HG03139 (cell line): ENCODE measurements at regions not wholly inside any gene's neighbourhood (a gene's known extent, or its start where the extent isn't known, plus 50 kb on each side); places are given as distances from the start of the nearest gene placed in this dataset.

ENCODE experiments used
- ATAC-seq: cut with Tn5 transposase; IDR thresholded peaks from one replicate; pipeline ENCODE4 v1.9.1; 2021; ENCODE audit not compliant: unreplicated experiment

DNA sequence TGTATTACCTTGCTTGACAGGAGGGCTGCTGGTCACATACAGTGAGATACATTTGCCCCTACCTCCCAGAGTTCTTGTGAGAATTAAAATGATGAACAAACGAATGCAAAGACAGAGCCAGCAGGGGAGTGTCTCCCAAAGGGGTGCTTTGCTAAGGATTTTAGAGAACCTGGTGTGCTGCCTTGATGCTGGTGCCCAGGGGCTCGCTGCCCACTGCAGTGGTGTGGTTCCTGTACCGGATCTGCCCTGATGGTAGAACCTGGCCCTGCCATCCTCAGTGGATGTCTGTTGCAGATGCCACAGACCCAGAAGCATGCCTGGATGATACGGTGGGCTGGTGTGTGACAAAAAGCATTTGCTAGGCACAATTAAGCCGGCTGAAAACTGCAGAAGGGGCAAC lies 414.8 kb upstream of the HS6ST1 start:
- no peak for ATAC-seq

DNA sequence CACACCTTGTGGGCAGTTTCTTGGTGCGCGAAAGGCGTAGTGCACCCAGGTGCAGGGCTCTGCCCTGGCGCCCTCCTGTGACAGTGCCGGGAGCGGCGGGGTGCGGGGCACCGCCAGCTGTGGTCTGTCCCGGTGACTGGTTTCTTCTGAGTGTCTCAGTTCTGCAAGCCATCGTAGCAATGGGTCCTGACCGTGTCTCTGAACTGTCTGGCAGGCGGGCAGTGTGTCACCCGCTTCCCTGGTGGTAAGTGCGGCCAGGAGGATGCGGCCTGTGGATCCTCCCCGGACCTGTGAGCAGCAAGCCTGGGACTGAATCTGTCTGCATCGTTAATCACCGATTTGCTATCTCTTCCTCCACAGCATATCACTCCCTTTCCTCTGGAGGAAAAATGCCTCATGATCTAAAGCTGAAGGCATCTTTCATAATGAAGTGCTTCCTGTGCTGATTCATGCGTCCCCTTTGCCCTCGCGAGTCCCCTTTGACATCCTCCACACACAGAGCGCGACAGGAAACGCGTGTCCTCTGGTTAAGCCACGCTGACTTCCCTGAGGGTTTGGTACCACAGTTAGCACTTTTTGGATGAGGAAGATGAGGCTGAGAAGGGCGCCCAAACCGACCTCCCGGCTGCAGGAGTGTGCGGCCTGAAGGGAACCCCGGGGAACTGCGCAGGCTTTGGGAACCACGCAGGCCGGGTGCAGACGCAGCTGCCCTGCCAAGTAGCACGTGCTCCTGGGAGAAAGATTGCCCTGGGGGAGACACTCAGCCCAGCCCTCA lies 416.0 kb upstream of the HS6ST1 start:
- ATAC-seq: peak; percentile 45

DNA sequence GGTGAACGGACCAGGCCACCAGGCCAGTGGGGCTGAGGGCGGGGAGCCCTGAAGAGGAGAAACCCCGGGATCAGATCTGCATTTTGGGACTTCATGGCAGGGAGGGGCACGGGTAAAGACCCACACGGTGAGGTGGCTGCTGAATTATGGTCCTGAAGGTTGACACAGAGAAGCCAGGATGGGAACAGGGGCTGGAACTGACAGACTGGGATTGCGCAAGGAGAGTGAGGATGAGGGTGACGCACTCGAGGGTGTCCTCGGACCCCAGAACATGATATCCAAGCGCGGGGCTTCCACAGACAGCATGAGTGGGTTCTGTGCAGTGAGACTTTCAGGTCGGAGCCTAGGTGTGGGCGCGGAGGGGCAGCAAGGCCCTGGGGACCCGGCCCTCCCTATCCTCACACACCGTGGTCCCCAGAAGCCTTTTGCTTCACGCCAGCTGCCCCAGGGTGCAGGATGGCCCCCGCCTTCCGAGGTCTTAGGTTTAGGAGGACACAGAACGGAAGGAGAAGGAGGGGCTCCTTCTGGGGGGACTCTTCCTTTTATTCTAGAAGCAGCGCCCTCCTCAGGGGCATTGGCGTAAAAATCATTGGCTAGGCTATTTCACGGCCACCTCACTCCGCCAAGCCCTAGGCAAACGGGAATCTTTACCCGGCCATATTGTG lies 416.8 kb upstream of the HS6ST1 start:
- ATAC-seq: no peak

DNA sequence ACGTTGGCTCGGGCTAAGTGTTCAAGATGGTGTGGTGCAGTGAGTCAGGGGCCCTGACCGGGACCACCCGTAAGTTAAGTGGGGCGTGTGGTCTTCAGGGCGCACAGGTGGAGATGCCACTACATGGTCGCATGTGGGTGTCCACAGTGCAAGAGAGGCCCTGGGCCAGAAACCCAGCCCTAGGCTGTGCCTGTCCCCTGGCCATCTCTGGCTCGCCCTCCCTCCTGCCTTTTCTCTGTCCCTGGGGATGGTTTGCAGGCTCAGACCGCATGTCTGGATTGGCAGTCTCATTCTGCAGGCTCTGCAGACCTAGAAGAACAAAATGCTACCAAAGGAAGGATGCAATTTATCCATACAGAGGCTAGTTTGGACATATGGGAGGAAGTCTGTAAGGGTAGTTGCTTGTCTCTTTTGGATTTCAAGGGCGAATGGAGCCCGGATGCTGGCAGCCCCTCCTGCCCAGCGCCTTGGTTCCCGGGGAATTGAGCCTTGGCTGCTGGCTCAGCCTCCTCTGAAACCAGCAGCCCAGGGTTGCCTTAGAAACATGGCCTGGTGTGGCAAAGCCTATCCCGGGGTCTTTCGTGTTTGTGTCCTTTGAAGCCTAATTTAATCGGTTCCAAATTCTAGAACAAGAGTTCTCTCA lies 417.5 kb upstream of the HS6ST1 start:
- no peak for ATAC-seq

DNA sequence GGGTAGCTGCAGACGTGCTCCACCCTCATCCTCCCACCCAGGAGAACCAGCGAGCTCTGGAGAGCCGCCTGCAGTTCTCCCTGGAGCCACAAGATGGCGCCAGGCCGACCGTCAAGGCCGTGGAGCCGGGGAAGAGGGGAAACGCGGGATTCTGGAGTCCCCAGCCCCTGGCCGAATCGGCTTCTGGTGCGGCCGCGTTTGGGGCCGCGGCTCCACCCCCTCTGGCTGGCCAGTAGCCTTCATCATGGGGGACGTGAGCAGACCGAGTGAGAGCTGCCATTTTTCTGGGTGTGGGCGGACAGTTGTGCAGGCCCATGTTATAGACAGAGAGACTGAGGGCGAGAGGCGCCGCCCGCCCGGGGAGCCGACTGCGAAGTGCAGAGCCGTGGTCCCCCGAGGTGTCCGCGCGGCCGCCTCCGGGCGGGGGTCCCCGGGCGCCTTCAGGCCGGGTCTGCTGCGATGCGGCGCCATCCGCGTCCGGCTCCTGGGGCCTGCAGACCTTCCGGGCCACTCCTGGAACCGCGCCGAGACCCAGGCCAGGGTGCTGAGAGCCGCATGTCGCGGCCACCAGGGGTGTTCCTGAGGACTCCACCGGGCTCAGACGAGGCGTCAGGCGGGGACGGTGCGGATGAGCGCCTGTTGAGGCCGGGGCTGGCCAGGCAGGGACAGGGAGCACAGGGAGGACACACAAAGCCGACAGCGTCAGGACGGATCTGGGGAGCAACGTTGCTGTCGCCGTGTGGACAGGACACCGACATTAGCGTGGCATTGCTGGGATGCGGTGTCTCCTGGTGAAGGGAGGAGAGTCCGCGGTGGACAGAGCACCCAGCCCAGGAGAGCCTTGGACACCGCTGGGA lies 418.2 kb upstream of the HS6ST1 start:
- peak; percentile 38 for ATAC-seq

DNA sequence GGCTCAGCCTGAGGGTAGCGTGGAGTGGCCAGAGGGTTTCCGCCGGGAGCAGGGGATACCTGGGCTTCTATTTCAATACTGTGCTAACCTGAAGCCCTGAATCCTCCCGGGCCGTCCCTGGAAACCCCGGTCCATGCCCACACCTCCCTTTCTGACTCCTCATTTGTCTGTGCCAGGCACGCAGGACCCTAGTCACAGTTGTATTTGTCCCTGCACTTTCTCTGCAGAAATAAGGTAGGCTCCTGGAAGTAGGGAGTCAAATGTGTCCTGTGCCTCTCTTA lies 418.8 kb upstream of the HS6ST1 start:
- no peak for ATAC-seq

DNA sequence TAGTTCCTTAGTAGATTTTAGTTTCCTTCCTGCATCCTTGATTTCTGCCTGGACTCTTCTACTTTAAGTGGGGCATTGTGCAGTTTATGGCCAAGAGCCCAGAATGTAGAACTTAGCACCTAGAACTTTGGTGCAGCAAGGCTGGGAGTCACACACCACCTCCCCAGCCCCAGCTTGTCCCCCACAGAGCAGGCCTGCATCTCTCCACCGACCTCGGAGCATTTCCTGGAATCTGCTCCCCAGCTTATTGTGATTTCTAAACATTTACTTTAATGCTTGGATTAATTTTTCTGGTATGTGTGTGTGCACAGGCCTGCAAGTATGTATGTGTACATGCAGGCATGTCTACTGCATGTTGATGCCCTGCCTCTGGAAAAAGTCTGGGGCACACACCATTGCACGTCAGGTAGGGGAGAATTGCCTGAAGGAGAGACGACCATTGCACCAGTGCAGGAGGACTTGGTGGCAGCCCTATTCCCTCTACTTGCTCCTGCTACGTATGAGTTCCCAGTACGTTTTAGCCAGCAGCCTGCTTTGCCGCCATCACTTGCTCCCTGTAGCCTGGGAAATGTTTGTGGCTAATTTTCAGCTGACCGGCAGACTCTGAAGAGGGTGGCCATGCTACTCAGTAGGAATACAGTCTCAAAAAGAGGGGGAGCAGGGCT lies 419.9 kb upstream of the HS6ST1 start:
- ATAC-seq: no peak

DNA sequence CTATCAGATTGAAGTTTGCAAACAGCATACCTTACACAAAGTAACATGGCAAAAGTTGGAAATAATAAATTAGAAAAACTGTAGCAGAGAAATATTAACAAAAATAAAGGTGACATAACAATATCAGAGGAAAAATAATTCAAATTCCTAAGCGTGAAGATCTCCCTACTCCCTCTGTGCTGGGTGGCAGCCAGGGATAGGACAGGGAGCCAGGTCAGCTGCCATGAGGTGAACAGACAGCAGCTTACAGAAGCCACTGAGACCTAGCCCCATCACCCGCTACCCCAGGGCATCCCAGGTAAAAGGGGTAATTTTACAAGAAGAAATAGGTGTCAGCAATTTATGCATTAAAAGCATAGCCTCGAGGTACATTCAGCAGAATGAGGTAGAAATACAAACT lies 423.8 kb upstream of the HS6ST1 start:
- ATAC-seq: no peak

DNA sequence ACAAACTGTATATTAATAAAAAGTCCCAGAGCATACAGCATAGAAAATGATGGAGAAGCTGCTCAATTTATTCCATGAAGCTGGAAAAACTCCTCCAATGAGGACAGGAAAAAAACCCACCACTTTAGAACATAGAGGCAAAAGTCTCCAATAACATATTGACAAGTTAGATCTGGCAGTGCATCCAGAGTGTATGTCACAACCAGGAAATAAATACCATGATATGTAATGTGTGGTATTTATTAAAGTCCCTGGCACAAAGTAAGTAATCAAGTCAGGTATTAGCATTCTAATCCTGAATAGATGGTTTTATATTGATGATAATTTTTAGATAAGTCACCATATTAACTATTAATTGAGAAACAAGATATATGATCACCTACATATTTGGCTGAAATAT lies 427.3 kb upstream of the HS6ST1 start:
- no peak for ATAC-seq

DNA sequence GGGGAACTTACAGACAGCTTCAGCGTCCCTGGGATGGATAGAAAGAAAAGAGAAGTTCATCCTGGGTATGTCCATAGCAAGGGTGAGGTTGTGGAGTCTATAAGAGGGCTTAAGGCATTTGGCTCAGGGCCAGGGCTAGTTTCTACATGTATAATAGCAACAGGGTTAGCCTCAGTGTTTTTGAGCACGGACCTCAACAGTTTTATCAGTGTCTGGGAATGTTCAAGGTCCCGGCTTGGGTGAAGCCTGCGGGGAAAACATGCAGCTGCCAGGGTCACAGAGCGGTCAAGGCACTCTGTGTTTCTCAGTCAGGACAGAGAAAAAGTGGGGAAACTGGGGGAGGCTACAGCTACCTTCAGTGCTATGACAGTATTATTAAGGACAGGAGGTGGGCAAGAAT lies 427.7 kb upstream of the HS6ST1 start:
- no peak for ATAC-seq

DNA sequence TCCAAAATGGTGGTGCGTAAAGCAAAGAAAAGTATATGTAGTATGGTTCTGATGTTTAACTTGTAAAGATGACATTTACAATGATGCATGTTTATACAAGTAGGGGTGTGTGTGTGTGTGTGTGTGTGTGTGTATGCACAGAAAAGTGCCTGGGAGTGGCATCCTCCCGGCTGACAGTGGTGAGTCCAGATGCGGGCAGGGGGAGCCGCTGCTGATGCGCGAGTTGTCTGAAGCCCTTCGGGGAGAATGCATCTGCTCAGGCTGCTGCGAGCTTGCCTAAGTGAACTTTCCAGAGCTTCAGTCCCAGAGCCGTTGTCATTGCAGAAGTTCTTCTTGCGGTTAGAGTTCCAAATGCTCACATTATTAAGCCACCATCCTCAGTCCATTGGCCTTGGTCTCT lies 429.7 kb upstream of the HS6ST1 start:
- ATAC-seq: no peak

DNA sequence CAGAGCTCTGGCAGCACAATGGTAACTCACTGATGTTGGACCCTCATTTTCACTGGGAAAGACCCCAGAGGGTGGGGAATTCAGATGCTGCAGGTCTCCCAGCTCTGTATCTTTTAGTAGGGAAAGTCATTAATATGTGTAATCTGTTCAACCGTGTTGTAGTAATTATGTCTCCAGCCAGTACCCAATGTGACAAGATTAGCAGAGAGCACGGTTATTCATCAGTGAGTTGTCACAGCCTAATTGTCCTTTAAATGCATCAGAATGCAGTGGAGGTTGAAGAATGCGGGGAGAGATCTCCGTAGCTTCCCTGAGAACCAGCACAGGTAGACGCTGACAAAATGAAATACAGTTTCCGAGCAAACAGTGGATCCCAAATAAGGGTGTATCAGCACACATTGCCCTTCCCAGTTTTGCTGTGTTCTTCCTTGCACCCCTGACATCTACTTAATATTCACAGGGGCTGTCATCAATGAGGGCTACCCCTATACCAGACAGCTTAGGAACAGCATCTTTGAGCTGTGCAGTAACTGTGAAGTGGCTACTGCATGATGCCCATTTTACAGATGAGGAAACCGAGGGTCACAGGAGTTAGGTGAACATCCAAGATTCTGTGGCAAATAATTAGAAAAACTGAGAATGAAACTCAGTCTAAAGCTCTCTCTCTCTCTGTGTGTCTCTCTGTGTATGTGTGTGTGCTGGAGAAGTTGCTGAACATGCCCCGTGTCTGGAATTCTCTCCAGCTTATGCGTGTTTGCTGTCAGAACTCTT lies 430.4 kb upstream of the HS6ST1 start:
- no peak for ATAC-seq

DNA sequence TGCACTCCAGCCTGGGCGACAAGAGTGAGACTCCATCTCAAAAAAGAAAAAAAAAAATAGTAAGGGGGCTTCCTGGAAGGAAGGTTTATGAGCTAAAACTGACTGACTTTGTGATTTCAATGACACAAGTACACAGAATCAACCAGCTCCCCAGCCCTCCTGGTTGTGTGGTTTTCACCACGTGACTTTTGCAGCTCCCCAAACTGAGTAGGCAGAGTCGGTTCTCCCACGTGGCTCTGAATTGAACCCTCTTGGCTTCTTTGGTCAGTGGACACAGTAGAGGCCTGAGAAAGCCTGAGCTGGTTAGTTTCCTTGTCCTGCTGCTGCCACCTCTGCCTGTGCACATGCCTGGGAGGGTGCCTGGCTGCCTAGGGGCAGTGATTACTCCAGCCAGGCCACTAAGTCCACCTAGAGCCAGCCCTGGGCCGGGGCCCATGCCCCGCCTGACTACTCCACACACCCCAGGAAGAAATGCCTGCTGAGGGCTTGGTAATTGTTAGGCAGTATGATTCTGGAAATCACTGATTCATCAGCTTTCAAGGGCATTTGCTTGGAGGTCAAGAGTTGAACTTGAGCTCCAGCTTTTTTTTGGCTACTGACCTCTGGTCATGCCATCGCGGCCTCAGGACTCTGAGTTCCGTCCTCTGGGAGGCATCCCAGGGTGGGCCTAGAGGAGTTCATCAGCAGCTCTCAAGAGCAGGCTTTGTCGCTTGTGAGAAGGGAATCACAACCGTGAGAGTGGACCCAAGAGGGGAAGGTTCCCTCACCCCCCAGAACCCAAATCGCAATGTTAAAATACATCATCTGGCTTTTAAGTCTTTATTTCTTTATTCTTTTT lies 431.9 kb upstream of the HS6ST1 start:
- ATAC-seq: no peak

DNA sequence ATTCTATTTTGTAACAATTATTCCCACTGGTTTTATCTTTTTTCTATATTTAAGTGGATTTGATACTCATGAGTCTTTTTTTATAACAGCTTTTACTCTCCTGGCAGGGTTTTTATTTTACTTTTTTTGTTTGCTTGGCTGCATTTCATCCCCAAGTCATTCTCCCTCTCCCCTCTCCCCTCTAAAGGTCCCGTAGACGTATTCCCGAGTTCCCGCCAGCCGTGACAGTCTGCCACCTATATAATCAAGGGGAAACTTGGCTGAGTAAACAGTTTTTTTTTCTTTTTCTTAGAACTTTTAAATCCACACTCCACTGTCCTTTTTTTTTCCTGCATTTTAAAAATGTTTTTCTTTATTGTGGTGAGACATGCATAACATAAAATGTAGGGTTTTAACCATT lies 433.1 kb upstream of the HS6ST1 start:
- no peak for ATAC-seq

DNA sequence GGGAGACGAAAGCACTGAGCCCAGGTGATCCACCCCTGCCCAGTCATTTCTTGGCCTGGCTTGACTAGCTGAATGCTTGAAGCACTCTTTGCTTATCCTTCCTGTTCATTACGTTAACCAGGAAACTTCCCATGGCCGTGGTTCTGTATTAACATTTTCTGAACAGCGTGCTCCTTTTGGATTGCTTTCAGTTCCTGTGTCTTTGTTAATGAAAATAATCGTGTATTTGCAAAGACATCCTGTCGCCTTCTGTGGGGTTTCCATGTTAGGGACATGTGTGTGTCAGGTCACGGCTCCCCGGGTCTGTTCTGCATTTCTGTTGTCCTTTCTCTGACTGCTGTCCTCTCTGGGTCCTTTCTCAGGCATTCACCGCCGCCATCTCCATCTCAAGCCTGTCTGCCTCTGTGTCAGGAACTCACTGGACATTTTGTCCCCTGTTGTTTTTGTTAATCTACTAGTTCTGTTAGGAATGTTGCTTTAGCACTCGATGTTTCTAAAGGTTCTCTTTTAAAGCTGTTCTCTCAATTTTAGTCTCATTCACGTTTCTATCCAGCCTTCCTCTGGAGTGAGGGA lies 434.1 kb upstream of the HS6ST1 start:
- no peak for ATAC-seq

DNA sequence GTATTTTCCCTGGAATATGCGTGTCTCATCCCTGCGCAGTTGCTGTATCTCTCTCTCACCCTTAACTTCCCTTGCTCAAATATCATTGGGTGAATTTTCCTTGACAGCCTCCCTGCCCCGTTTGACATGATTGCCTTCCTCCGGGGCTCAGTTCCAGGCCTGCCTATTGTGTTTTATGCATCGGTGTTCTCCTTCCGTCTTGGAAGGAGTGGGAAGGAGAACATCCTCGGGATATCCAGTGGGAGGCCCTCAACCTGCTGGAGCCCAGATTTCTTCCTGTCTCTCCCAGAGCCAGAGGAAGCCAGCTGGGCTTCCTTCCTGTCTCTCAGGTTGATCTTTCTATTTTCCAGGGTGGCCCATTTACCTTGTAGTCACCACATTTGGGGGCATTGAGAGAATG lies 434.7 kb upstream of the HS6ST1 start:
- ATAC-seq: no peak

DNA sequence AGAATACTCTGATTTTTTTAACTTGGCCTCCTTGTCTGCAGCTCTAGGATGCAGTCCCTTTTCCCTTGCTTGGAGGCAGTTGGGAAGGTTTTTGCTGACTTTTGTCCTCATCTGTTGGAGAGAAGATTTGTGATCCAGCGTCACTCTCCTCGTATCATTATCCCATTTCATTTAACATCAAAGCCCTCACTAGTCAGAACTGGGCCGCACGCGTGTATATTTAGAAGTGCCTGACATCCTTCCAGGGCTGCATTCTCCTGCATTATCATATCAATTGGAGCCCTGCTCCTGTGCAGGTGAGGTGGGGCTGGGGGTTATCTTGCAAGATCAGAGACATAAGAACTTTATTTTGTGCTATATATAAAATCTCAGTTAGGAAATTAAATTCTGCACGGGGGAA lies 435.1 kb upstream of the HS6ST1 start:
- no peak for ATAC-seq

DNA sequence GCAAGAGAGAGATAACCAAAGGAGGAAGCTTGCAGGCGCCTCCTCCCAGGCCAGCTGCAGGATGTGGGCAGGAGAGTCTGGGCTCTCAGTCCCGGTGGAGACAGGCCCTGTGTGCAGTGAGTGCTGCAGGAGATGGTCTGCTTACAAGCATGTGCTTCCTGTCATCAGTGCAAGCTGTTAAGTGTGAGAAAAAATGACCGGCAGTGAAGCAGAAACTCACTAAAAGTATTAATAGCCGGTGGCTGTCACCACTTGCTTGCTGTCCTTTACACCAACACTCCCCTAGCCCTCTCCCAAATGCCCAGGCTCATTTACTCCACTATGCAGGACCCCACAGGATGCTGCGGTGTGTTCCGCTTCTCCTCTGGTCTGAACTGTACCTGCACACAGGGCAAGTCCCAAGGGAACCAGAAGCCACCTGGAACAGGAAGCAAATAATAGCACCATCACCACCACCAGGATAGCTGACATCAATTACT lies 435.6 kb upstream of the HS6ST1 start:
- ATAC-seq: peak; percentile 88
